A549 (cell line): ENCODE measurements at regions not wholly inside any gene's neighbourhood (a gene's known extent, or its start where the extent isn't known, plus 50 kb on each side); places are given as distances from the start of the nearest gene placed in this dataset.

ENCODE experiments used
- ATAC-seq, 2 experiments: fragments of 200-7000 bp in 1 of 2; fragments of >200 bp in 1 of 2; cut with Nextera tagmentation in 1 of 2; cut with Tn5 transposase in 1 of 2; 3 replicates each; pipeline versions ENCODE4 v1.8.0 to v1.9.1; 2018 to 2020; ENCODE audit warnings: mild to moderate bottlenecking in 1 of 2, moderate library complexity in 1 of 2
- CTCF ChIA-PET: fragments of 300-600 bp; sonication (Branson Sonifier 250); formaldehyde crosslinking; extraction: SDS; loops from one replicate; lab custom pipeline; 2021; ENCODE audit warnings: antibody characterized with exemption, inconsistent platforms; lab: Yijun Ruan, JAX
- POLR2A ChIA-PET: fragments of 350-600 bp; formaldehyde crosslinking; extraction: SDS; loops from one replicate; lab custom pipeline; 2021; ENCODE audit warnings: antibody characterized with exemption, inconsistent platforms; lab: Yijun Ruan, JAX
- DNase-seq, 2 experiments: peaks; one replicate each; pipeline versions ENCODE4 v3.0.0 to v3.0.0-alpha.2; 2011 to 2016; ENCODE audit warnings: low read depth in 1 of 2, low spot score in 1 of 2
- FAIRE-seq: peaks from 2 replicates; lab custom pipeline; 2011; peaks lifted over from hg19 to GRCh38; lab: Jason Lieb, UNC
- H3K27ac ChIP-seq, 2 experiments: fragments of >200 bp; sonication (Bioruptor Twin); formaldehyde crosslinking; 3 replicates each; pipeline ENCODE4 v1.5.1; 2016 to 2017
- H3K4me1 ChIP-seq: fragments of >200 bp; sonication (Bioruptor Twin); formaldehyde crosslinking; 3 replicates; pipeline ENCODE4 v1.6.1; 2016
- H3K4me2 ChIP-seq: fragments of >200 bp; sonication (Bioruptor Twin); formaldehyde crosslinking; 3 replicates; pipeline ENCODE4 v1.6.1; 2016
- H3K4me3 ChIP-seq: fragments of >200 bp; sonication (Bioruptor Twin); formaldehyde crosslinking; 3 replicates; pipeline ENCODE4 v1.5.1; 2016
- H3K9me3 ChIP-seq: fragments of >200 bp; sonication (Bioruptor Twin); formaldehyde crosslinking; 3 replicates; pipeline ENCODE4 v1.6.1; 2016
- CBX8 ChIP-seq: fragments of 200-600 bp; sonication (generic); IDR thresholded peaks from 2 replicates; pipeline ENCODE4 v1.6.1; 2016
- CEBPB ChIP-seq, 2 experiments: fragments of >200 bp in 1 of 2; sonication (Bioruptor Twin) in 1 of 2; formaldehyde crosslinking in 1 of 2; IDR thresholded peaks; 2 replicates each; pipeline ENCODE4 v1.6.1; 2012 to 2016
- EP300 ChIP-seq, 2 experiments: fragments of >200 bp; sonication (Bioruptor Twin); formaldehyde crosslinking; IDR thresholded peaks; 2 replicates in 1 of 2; 3 replicates in 1 of 2; pipeline ENCODE4 v1.6.1; 2016 to 2017
- FOSB ChIP-seq: fragments of 250-450 bp; sonication (Bioruptor Pico); IDR thresholded peaks from 2 replicates; pipeline ENCODE4 v1.5.0; 2020; ENCODE audit warnings: mild to moderate bottlenecking, moderate library complexity
- FOXS1 ChIP-seq: fragments of 250-450 bp; sonication (Bioruptor Pico); IDR thresholded peaks from 2 replicates; pipeline ENCODE4 v1.5.0; 2020; ENCODE audit warnings: mild to moderate bottlenecking, moderate library complexity
- GATA3 ChIP-seq: IDR thresholded peaks from 2 replicates; pipeline ENCODE4 v1.6.1; 2012; ENCODE audit warnings: borderline replicate concordance
- HEYL ChIP-seq: fragments of 250-450 bp; sonication (Bioruptor Pico); IDR thresholded peaks from 2 replicates; pipeline ENCODE4 v1.8.0; 2021; ENCODE audit warnings: mild to moderate bottlenecking, moderate library complexity
- HOXA7 ChIP-seq: fragments of 250-450 bp; sonication (Bioruptor Pico); IDR thresholded peaks from 2 replicates; pipeline ENCODE4 v1.5.0; 2020; ENCODE audit warnings: mild to moderate bottlenecking, moderate library complexity
- HOXB5 ChIP-seq: fragments of 250-450 bp; sonication (Bioruptor Pico); IDR thresholded peaks from 2 replicates; pipeline ENCODE4 v1.5.0; 2020; ENCODE audit warnings: mild to moderate bottlenecking, moderate library complexity
- KDM1A ChIP-seq: fragments of 200-600 bp; sonication (generic); IDR thresholded peaks from 2 replicates; pipeline ENCODE4 v1.6.1; 2016; ENCODE audit warnings: low read depth, mild to moderate bottlenecking
- MAZ ChIP-seq: fragments of 150-350 bp; IDR thresholded peaks from 2 replicates; pipeline ENCODE4 v1.6.1; 2014; ENCODE audit warnings: antibody characterized with exemption, low read depth, low read length, borderline replicate concordance
- MYC ChIP-seq: IDR thresholded peaks from 2 replicates; pipeline ENCODE4 v1.6.1; 2012; ENCODE audit warnings: mild to moderate bottlenecking, inconsistent platforms, low read length, improper control_type of control experiment, borderline replicate concordance
- NPAS2 ChIP-seq: fragments of 250-450 bp; sonication (Bioruptor Pico); IDR thresholded peaks from 2 replicates; pipeline ENCODE4 v1.8.0; 2022; ENCODE audit warnings: mild to moderate bottlenecking, moderate library complexity, borderline replicate concordance
- NR3C1 ChIP-seq: fragments of >200 bp; sonication (Bioruptor Twin); formaldehyde crosslinking; IDR thresholded peaks from 3 replicates; pipeline ENCODE4 v1.6.1; 2017
- POLR2A ChIP-seq: IDR thresholded peaks from 2 replicates; pipeline ENCODE4 v1.6.1; 2012; ENCODE audit warnings: mild to moderate bottlenecking, low read length
- RAD21 ChIP-seq, 2 experiments: fragments of >200 bp in 1 of 2; sonication (Bioruptor Twin) in 1 of 2; formaldehyde crosslinking in 1 of 2; IDR thresholded peaks in 1 of 2; conservative IDR thresholded peaks in 1 of 2; 2 replicates in 1 of 2; 3 replicates in 1 of 2; pipeline ENCODE4 v1.6.1; 2012 to 2018; ENCODE audit warnings: inconsistent platforms in 1 of 2
- RARB ChIP-seq: fragments of 250-450 bp; sonication (Bioruptor Pico); IDR thresholded peaks from 2 replicates; pipeline ENCODE4 v1.8.0; 2021; ENCODE audit warnings: mild to moderate bottlenecking, moderate library complexity
- RFX5 ChIP-seq: fragments of 450-650 bp; IDR thresholded peaks from 2 replicates; pipeline ENCODE4 v1.7.1; 2014; ENCODE audit warnings: antibody characterized with exemption, mild to moderate bottlenecking, moderate library complexity
- RNF2 ChIP-seq: fragments of 200-600 bp; sonication (generic); IDR thresholded peaks from 2 replicates; pipeline ENCODE4 v1.6.1; 2016; ENCODE audit warnings: low read depth, mild to moderate bottlenecking, antibody characterized with exemption, moderate library complexity, borderline replicate concordance
- SMC3 ChIP-seq: fragments of >200 bp; sonication (Bioruptor Twin); formaldehyde crosslinking; IDR thresholded peaks from 3 replicates; pipeline ENCODE4 v1.6.1; 2018; ENCODE audit warnings: inconsistent platforms
- ZSCAN20 ChIP-seq: fragments of 250-450 bp; sonication (Bioruptor Pico); IDR thresholded peaks from 2 replicates; pipeline ENCODE4 v1.8.0; 2022; ENCODE audit warnings: mild to moderate bottlenecking, moderate library complexity
- WGBS: methylation state at CpG from one replicate; pipeline ENCODE4 v1.1.6; 2017; ENCODE audit errors: missing lambda C conversion rate; 5-methylcytosine and 5-hydroxymethylcytosine counted together
- TF ChIP-seq, protein P1 (sequence below): fragments of 250-450 bp; sonication (Bioruptor Pico); IDR thresholded peaks from 2 replicates; pipeline ENCODE4 v1.5.0; 2021; ENCODE audit warnings: mild to moderate bottlenecking, moderate library complexity, borderline replicate concordance
- TF ChIP-seq, protein P2 (sequence below): fragments of >200 bp; sonication (Bioruptor Twin); formaldehyde crosslinking; IDR thresholded peaks from 3 replicates; pipeline ENCODE4 v1.5.1; 2016
- TF ChIP-seq, protein P3 (sequence below): IDR thresholded peaks from 2 replicates; pipeline ENCODE4 v1.6.1; 2012
- TF ChIP-seq, protein P4 (sequence below): fragments of 150-350 bp; IDR thresholded peaks from 2 replicates; pipeline ENCODE4 v1.6.1; 2014; ENCODE audit warnings: low read depth, mild to moderate bottlenecking, low read length
- TF ChIP-seq, protein P5 (sequence below): fragments of 200-600 bp; sonication (generic); IDR thresholded peaks from 2 replicates; pipeline ENCODE4 v1.6.1; 2016; ENCODE audit warnings: antibody characterized with exemption, mild to moderate bottlenecking, moderate library complexity
- TF ChIP-seq, protein P6 (sequence below): IDR thresholded peaks from 2 replicates; pipeline ENCODE4 v1.6.1; 2012

DNA sequence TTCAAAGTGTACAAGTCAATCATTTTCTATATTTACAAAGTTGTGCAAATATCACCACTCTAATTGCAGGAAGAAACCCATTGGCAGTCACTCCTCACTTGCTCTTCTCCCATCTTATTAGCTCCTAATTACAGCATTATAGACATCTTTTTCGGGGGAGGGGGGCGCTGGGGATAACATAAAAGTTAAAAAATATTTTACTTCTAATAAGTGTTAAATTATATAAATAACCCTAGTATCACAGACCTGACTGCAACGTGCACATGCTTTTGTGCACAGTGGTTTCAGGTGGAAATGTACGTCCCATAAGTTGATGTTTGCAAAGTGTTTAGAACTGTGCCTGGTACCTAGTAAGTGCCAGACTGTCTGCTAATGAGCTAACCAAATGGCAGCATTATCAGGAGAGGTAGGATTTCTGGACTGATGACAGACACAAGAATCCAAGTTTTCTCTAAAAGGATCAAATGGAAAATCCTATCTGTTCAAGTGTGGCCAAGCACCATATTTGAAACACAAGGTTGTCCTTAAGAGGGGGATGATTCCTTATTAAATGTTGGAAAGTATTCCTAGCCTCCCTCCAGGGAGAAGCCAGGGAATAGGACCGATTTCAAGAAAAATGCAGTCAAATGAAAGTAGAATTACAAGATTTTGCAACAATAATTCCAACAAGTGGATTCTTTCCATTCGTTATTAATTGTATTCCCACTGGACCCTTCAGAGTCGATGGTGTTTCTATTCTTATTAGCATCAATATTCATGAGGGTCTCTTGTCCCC, 70.0 kb downstream of the ACKR3 start:
- DNase-seq (no peak), FAIRE-seq (no peak), ATAC-seq (no peak)
- H3K4me1 ChIP-seq: peaks cover 12% of the 10 kb centered on the region; the same call in 1 of the 3 replicates
- POLR2A ChIA-PET: no interaction called here
- H3K27ac ChIP-seq: no peak overlapping the region
- CTCF ChIA-PET: no interaction called here
- no peak overlapping the region for H3K4me2 ChIP-seq
- H3K9me3 ChIP-seq: peaks cover 58% of the 10 kb centered on the region
- 22% methylated on average over 7 of the region's 7 CpGs for WGBS
- H3K4me3 ChIP-seq: no peak overlapping the region
- no peak for TF ChIP-seq CEBPB (IDR thresholded peaks at IDR 0.05)
- TF ChIP-seq HOXB5 (CRISPR knock-in tag): no peak
- TF ChIP-seq, protein P1, sequence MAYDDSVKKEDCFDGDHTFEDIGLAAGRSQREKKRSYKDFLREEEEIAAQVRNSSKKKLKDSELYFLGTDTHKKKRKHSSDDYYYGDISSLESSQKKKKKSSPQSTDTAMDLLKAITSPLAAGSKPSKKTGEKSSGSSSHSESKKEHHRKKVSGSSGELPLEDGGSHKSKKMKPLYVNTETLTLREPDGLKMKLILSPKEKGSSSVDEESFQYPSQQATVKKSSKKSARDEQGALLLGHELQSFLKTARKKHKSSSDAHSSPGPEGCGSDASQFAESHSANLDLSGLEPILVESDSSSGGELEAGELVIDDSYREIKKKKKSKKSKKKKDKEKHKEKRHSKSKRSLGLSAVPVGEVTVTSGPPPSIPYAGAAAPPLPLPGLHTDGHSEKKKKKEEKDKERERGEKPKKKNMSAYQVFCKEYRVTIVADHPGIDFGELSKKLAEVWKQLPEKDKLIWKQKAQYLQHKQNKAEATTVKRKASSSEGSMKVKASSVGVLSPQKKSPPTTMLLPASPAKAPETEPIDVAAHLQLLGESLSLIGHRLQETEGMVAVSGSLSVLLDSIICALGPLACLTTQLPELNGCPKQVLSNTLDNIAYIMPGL (CRISPR knock-in tag): no peak
- TF ChIP-seq ZSCAN20 (CRISPR knock-in tag): no peak
- TF ChIP-seq RNF2: no peak
- no peak for TF ChIP-seq KDM1A
- TF ChIP-seq NPAS2 (CRISPR knock-in tag): no peak
- no peak for TF ChIP-seq HOXA7 (CRISPR knock-in tag)
- TF ChIP-seq, protein P2, sequence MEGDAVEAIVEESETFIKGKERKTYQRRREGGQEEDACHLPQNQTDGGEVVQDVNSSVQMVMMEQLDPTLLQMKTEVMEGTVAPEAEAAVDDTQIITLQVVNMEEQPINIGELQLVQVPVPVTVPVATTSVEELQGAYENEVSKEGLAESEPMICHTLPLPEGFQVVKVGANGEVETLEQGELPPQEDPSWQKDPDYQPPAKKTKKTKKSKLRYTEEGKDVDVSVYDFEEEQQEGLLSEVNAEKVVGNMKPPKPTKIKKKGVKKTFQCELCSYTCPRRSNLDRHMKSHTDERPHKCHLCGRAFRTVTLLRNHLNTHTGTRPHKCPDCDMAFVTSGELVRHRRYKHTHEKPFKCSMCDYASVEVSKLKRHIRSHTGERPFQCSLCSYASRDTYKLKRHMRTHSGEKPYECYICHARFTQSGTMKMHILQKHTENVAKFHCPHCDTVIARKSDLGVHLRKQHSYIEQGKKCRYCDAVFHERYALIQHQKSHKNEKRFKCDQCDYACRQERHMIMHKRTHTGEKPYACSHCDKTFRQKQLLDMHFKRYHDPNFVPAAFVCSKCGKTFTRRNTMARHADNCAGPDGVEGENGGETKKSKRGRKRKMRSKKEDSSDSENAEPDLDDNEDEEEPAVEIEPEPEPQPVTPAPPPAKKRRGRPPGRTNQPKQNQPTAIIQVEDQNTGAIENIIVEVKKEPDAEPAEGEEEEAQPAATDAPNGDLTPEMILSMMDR: no peak
- no peak for TF ChIP-seq RFX5
- TF ChIP-seq SMC3: no peak
- no peak for TF ChIP-seq FOXS1
- TF ChIP-seq RARB (CRISPR knock-in tag): no peak
- no peak for TF ChIP-seq FOSB (CRISPR knock-in tag)
- TF ChIP-seq, protein P3, sequence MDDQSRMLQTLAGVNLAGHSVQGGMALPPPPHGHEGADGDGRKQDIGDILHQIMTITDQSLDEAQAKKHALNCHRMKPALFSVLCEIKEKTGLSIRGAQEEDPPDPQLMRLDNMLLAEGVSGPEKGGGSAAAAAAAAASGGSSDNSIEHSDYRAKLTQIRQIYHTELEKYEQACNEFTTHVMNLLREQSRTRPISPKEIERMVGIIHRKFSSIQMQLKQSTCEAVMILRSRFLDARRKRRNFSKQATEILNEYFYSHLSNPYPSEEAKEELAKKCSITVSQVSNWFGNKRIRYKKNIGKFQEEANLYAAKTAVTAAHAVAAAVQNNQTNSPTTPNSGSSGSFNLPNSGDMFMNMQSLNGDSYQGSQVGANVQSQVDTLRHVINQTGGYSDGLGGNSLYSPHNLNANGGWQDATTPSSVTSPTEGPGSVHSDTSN: no peak
- TF ChIP-seq RAD21 (conservative IDR thresholded peaks at IDR 0.05 in 1 of 2, IDR thresholded peaks at IDR 0.05 in 1 of 2): no peak
- TF ChIP-seq NR3C1: no peak

DNA sequence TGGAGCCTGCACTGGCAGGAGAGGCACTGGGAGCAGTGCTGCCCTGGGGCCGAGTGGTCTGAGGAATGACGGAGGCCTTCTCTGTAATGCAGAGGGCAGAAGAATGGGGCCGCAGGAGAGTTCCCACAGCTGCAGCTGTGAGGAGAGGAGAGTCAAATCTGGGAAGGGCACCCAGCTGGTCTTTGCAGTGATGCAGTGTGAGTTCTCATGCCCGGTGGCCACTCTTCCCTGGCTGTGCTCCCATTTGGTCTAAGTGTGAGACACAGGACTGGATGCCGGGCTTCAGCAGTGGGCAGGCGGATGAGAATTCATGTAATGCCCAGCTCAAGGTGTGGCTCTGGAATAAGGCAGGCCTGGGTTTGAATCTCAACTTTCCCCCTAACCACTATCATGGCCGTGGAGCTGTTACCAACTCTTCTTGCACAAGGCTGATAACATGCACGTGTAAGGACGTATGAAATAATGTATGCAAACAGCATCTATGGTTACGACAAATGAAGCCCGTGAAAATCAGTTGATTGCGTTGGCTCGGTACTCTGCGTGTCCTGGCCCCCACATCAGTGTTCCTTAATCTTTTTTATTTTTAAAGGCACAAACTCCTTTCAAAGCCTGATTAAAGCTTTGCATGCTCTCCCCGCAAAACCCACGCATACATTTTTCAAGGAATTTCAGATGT, 71.6 kb downstream of the ACKR3 start:
- CTCF ChIA-PET: interaction anchor here (1.3 kb wide), 1 partner anchor 9 kb away, joined by 3 read pairs; no protein-coding TSS in a partner anchor
- no peak overlapping the region for H3K4me2 ChIP-seq
- peaks cover 60% of the 10 kb centered on the region for H3K9me3 ChIP-seq
- FAIRE-seq: no peak
- H3K4me1 ChIP-seq: peaks cover 12% of the 10 kb centered on the region; the same call in 1 of the 3 replicates
- no peak overlapping the region for H3K4me3 ChIP-seq
- ATAC-seq: no peak
- POLR2A ChIA-PET: no interaction called here
- DNase-seq: no peak
- 75% methylated on average over 15 of the region's 16 CpGs for WGBS
- H3K27ac ChIP-seq: peak overlapping the region; percentile 72 to 85; a peak in 5 of 6 replicates
- TF ChIP-seq HEYL (CRISPR knock-in tag): no peak
- no peak for TF ChIP-seq GATA3
- no peak for TF ChIP-seq MAZ
- no peak for TF ChIP-seq MYC
- TF ChIP-seq, protein P4, sequence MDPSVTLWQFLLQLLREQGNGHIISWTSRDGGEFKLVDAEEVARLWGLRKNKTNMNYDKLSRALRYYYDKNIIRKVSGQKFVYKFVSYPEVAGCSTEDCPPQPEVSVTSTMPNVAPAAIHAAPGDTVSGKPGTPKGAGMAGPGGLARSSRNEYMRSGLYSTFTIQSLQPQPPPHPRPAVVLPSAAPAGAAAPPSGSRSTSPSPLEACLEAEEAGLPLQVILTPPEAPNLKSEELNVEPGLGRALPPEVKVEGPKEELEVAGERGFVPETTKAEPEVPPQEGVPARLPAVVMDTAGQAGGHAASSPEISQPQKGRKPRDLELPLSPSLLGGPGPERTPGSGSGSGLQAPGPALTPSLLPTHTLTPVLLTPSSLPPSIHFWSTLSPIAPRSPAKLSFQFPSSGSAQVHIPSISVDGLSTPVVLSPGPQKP: no peak
- TF ChIP-seq, protein P5, sequence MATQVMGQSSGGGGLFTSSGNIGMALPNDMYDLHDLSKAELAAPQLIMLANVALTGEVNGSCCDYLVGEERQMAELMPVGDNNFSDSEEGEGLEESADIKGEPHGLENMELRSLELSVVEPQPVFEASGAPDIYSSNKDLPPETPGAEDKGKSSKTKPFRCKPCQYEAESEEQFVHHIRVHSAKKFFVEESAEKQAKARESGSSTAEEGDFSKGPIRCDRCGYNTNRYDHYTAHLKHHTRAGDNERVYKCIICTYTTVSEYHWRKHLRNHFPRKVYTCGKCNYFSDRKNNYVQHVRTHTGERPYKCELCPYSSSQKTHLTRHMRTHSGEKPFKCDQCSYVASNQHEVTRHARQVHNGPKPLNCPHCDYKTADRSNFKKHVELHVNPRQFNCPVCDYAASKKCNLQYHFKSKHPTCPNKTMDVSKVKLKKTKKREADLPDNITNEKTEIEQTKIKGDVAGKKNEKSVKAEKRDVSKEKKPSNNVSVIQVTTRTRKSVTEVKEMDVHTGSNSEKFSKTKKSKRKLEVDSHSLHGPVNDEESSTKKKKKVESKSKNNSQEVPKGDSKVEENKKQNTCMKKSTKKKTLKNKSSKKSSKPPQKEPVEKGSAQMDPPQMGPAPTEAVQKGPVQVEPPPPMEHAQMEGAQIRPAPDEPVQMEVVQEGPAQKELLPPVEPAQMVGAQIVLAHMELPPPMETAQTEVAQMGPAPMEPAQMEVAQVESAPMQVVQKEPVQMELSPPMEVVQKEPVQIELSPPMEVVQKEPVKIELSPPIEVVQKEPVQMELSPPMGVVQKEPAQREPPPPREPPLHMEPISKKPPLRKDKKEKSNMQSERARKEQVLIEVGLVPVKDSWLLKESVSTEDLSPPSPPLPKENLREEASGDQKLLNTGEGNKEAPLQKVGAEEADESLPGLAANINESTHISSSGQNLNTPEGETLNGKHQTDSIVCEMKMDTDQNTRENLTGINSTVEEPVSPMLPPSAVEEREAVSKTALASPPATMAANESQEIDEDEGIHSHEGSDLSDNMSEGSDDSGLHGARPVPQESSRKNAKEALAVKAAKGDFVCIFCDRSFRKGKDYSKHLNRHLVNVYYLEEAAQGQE: no peak
- TF ChIP-seq, protein P6, sequence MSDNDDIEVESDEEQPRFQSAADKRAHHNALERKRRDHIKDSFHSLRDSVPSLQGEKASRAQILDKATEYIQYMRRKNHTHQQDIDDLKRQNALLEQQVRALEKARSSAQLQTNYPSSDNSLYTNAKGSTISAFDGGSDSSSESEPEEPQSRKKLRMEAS: no peak
- no peak for TF ChIP-seq POLR2A
- TF ChIP-seq ZSCAN20 (CRISPR knock-in tag): no peak
- TF ChIP-seq CBX8: no peak
- TF ChIP-seq EP300 (IDR thresholded peaks at IDR 0.05): no peak
- TF ChIP-seq CEBPB (IDR thresholded peaks at IDR 0.05): no peak
